DOHH2 (cell line): ENCODE measurements at regions not wholly inside any gene's neighbourhood (a gene's known extent, or its start where the extent isn't known, plus 50 kb on each side); places are given as distances from the start of the nearest gene placed in this dataset.

Experiments
- H3F3A ChIP-seq: fragments of 200-600 bp; sonication (generic), shearing (Covaris generic); 2 replicates; pipeline ENCODE4 v1.6.0; 2016; ENCODE audit warnings: antibody characterized with exemption, mild to moderate bottlenecking; ENCODE audit not compliant: control insufficient read depth, insufficient read depth
- H3K27ac ChIP-seq: fragments of 200-600 bp; sonication (generic); 2 replicates; pipeline ENCODE4 v1.5.1; 2014; ENCODE audit warnings: low read depth, mild to moderate bottlenecking, low read length, moderate library complexity
- H3K27me3 ChIP-seq: fragments of 200-600 bp; sonication (generic); 2 replicates; pipeline ENCODE4 v1.6.1; 2014; ENCODE audit warnings: mild to moderate bottlenecking, low read length, mixed read lengths; ENCODE audit not compliant: control insufficient read depth
- H3K36me3 ChIP-seq: fragments of 200-600 bp; sonication (generic); 2 replicates; pipeline ENCODE4 v1.6.1; 2014; ENCODE audit warnings: mild to moderate bottlenecking, low read length, moderate library complexity, mixed read lengths; ENCODE audit not compliant: control insufficient read depth
- H3K4me1 ChIP-seq: fragments of 200-600 bp; sonication (generic); 2 replicates; pipeline ENCODE4 v1.6.1; 2014; ENCODE audit warnings: mild to moderate bottlenecking, low read length, mixed read lengths; ENCODE audit not compliant: control insufficient read depth
- H3K4me2 ChIP-seq: fragments of 200-600 bp; sonication (generic); 2 replicates; pipeline ENCODE4 v1.6.0; 2014; ENCODE audit warnings: mild to moderate bottlenecking, low read length, moderate library complexity
- H3K4me3 ChIP-seq: fragments of 200-600 bp; sonication (generic); 2 replicates; pipeline ENCODE4 v1.5.1; 2014; ENCODE audit warnings: mild to moderate bottlenecking, low read length, mixed read lengths
- H3K79me2 ChIP-seq: fragments of 200-600 bp; sonication (generic); 2 replicates; pipeline ENCODE4 v1.6.1; 2014; ENCODE audit warnings: mild to moderate bottlenecking, low read length, mixed read lengths; ENCODE audit not compliant: control insufficient read depth
- H3K9me2 ChIP-seq: fragments of 200-600 bp; sonication (generic); replicated peaks from 2 replicates; pipeline ENCODE4 v1.6.1; 2014; ENCODE audit warnings: mild to moderate bottlenecking, low read length, mixed read lengths; ENCODE audit not compliant: control insufficient read depth
- H3K9me3 ChIP-seq: fragments of 200-600 bp; sonication (generic); 2 replicates; pipeline ENCODE4 v1.6.1; 2014; ENCODE audit warnings: antibody characterized with exemption, low read length, mixed read lengths; ENCODE audit not compliant: control insufficient read depth, insufficient read depth
- H4K20me1 ChIP-seq: fragments of 200-600 bp; sonication (generic); 2 replicates; pipeline ENCODE4 v1.6.0; 2014; ENCODE audit warnings: low read depth, mild to moderate bottlenecking, antibody characterized with exemption, low read length, moderate library complexity; ENCODE audit not compliant: control insufficient read depth, insufficient read depth
- EZH2phosphoT487 ChIP-seq: fragments of 200-600 bp; sonication (generic); IDR thresholded peaks from 2 replicates; pipeline ENCODE4 v1.6.1; 2017; ENCODE audit warnings: borderline replicate concordance, mild to moderate bottlenecking, antibody characterized with exemption, low read length, moderate library complexity, mixed read lengths
- TF ChIP-seq, protein P1 (sequence below): fragments of 200-600 bp; sonication (generic); IDR thresholded peaks from one replicate; pipeline ENCODE4 v1.5.1; 2014; ENCODE audit warnings: antibody characterized with exemption, mild to moderate bottlenecking, low read depth, low read length; ENCODE audit not compliant: poor library complexity, severe bottlenecking

DNA sequence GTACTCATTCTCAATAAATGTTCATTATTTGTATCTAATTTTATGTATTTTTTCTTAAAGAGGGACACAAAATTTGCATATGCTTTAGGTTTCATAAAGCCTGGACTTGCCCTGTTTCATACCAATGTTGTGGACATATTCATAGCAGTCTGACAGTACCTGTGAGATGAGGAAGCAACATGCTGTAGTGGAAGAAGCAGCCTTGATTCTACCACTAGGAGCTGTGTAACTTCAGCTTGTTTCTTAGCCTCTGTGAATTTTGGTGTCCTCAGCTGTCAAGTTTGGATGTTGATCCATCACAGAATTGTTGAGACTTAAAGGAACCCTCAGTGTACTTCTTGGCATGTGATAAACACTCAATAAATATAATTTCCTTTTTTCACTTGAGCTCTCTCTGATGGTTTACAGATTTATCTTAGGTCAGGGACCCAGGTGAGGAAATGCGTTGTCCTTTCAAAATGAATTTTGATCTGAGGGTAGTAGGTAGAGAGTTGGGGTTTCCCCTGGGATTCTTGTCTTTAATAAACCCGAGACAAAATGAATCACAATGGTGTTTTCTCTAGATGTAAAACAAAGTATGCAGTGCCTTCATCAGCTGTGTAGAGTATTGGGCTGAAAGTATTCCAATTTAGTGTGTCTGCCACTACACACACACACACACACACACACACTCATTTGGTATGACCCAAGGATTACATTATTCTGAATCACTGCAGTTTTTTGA is 152.1 kb downstream of the KCNRG start:
- Histone ChIP-seq H3K27ac (no peak overlapping the region), H3K9me2 (no peaks in the 10 kb centered on the region), H3K4me2 (no peak overlapping the region), H3K4me1 (peaks cover 3% of the 10 kb centered on the region; the same call in 1 of the 2 replicates), H3K79me2 (no peaks in the 10 kb centered on the region), H3K9me3 (no peaks in the 10 kb centered on the region), H4K20me1 (no peaks in the 10 kb centered on the region), H3F3A (no peaks in the 10 kb centered on the region), H3K27me3 (no peaks in the 10 kb centered on the region), H3K4me3 (no peak overlapping the region), H3K36me3 (no peaks in the 10 kb centered on the region)
- TF ChIP-seq EZH2phosphoT487, result no peak
- TF ChIP-seq, protein P1, sequence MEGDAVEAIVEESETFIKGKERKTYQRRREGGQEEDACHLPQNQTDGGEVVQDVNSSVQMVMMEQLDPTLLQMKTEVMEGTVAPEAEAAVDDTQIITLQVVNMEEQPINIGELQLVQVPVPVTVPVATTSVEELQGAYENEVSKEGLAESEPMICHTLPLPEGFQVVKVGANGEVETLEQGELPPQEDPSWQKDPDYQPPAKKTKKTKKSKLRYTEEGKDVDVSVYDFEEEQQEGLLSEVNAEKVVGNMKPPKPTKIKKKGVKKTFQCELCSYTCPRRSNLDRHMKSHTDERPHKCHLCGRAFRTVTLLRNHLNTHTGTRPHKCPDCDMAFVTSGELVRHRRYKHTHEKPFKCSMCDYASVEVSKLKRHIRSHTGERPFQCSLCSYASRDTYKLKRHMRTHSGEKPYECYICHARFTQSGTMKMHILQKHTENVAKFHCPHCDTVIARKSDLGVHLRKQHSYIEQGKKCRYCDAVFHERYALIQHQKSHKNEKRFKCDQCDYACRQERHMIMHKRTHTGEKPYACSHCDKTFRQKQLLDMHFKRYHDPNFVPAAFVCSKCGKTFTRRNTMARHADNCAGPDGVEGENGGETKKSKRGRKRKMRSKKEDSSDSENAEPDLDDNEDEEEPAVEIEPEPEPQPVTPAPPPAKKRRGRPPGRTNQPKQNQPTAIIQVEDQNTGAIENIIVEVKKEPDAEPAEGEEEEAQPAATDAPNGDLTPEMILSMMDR, result no peak

DNA sequence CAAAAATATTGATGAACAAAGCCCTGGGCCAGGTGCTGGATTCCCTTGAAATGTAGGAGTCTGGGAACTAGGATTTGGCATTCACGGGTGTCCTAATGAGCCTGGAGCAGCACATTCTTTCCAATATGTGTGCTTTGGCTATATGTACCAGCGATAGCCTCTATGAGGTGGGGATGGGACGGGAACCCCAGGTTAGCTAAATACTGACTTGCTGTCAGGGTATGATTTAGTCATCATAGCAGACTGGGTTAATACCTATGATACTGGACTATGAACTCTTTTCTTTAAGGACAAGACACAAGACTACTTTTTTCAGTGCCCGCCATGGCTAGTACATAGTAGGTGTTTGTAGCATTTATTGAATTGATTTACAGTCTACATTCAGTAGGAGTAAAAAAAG is 152.7 kb downstream of the KCNRG start:
- Histone ChIP-seq H4K20me1 (no peaks in the 10 kb centered on the region), H3K9me3 (no peaks in the 10 kb centered on the region), H3K36me3 (no peaks in the 10 kb centered on the region), H3K27ac (no peak overlapping the region), H3K9me2 (no peaks in the 10 kb centered on the region), H3K4me3 (no peak overlapping the region), H3K4me1 (peaks cover 3% of the 10 kb centered on the region; the same call in 1 of the 2 replicates), H3K27me3 (no peaks in the 10 kb centered on the region), H3K79me2 (no peaks in the 10 kb centered on the region), H3K4me2 (no peak overlapping the region), H3F3A (no peaks in the 10 kb centered on the region)
- TF ChIP-seq EZH2phosphoT487, result no peak
- TF ChIP-seq, protein P1, result no peak

DNA sequence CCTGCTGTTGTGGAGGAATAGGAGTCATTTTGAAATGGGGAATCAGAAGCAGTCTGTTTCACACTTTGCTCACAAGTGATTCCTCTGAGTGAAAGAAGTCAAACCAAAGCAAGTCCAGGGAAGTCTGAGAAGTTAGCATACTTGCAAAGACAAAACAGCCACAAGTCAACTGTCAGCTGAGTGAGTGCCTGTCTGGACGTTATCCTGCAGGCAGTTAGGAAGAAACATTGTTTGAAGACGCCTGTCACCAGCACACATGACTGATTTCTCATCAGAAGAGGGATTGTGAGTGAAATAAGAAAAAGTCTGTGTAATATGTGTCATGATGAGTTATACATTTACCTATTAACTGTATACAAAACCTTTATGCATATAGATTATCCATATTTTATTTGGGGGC is 153.5 kb downstream of the KCNRG start:
- H3K4me3 ChIP-seq, result no peak overlapping the region

DNA sequence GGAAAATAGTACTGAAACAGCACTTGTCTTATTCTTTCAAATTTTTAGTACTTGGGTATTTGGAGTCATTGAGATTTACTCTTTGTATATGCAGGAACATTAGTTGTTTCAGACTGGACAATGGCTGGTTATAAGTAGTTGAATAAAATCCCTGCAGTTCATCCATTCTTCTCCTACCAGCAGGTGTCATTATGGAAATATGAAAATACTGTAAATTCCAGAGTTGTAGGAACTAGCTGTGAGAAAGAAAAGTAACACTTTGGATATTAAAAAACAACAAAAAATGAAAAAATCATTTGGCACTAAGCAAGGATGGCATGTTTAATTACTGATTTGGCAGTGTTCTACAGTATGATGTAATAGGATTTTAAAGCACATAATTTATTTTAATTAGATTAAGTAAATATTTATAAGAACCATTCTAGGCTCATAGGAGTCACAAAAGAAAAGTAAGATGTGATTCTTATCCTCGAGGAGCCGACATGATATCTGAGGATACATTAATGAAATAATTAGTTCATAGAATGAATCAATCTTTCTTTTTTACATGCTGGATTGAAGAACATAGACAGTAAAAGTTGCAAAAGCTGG is 155.3 kb downstream of the KCNRG start:
- no peak overlapping the region for H3K27ac ChIP-seq
- H3K27me3 ChIP-seq, result no peaks in the 10 kb centered on the region
- no peaks in the 10 kb centered on the region for H3K9me2 ChIP-seq
- no peak overlapping the region for H3K4me3 ChIP-seq
- no peaks in the 10 kb centered on the region for H3K9me3 ChIP-seq
- no peaks in the 10 kb centered on the region for H4K20me1 ChIP-seq
- H3K4me2 ChIP-seq, result no peak overlapping the region
- peaks cover 3% of the 10 kb centered on the region; the same call in 1 of the 2 replicates for H3K4me1 ChIP-seq
- TF ChIP-seq, protein P1, result no peak
- no peaks in the 10 kb centered on the region for H3K79me2 ChIP-seq
- H3K36me3 ChIP-seq, result no peaks in the 10 kb centered on the region
- no peaks in the 10 kb centered on the region for H3F3A ChIP-seq

More for the DNA sequence above, 153.5 kb downstream of the KCNRG start:
- TF ChIP-seq EZH2phosphoT487, result no peak
- Histone ChIP-seq H3K9me2 (no peaks in the 10 kb centered on the region), H4K20me1 (no peaks in the 10 kb centered on the region), H3K4me1 (peaks cover 3% of the 10 kb centered on the region; the same call in 1 of the 2 replicates), H3K9me3 (no peaks in the 10 kb centered on the region), H3K36me3 (no peaks in the 10 kb centered on the region), H3K27me3 (no peaks in the 10 kb centered on the region), H3F3A (no peaks in the 10 kb centered on the region), H3K4me2 (no peak overlapping the region), H3K27ac (no peak overlapping the region), H3K79me2 (no peaks in the 10 kb centered on the region)
